ENCODE measurements at regions not wholly inside any gene's neighbourhood (a gene's known extent, or its start where the extent isn't known, plus 50 kb on each side); places are given as distances from the start of the nearest gene placed in this dataset.
"Not testable (repeated sequence)": the region's sequence is repeated elsewhere in the genome, so short reads cannot be mapped to it uniquely, and the experiment has no call there.

GRCh38 chr19:33866696-33867095, 70.0 kb downstream of the KCTD15 start:
- DNase-seq (ENCODE audit: low spot score) = no peak

- DNase-seq (ENCODE audit: low spot score) = no peak
These were observed 71.5 kb downstream of the KCTD15 start for GRCh38 chr19:33868076-33868735.

GRCh38 chr19:33868788-33869412, 72.2 kb downstream of the KCTD15 start:
- DNase-seq (ENCODE audit: low spot score) = no peak

- not testable (repeated sequence) for DNase-seq (ENCODE audit: low spot score)
These were observed 73.7 kb downstream of the KCTD15 start for GRCh38 chr19:33870298-33870932.

- DNase-seq (ENCODE audit: low spot score) = no peak
These were observed 74.9 kb downstream of the KCTD15 start for GRCh38 chr19:33871605-33872004.

- no peak for DNase-seq (ENCODE audit: low spot score)
These were observed 76.0 kb downstream of the KCTD15 start for GRCh38 chr19:33872445-33873320.

- no peak for DNase-seq (ENCODE audit: low spot score)
These were observed 78.4 kb downstream of the KCTD15 start for GRCh38 chr19:33875071-33875470.

- DNase-seq (ENCODE audit: low spot score) = no peak
These were observed 79.5 kb downstream of the KCTD15 start for GRCh38 chr19:33876192-33876591.

GRCh38 chr19:33878030-33878544, 81.4 kb downstream of the KCTD15 start:
- DNase-seq (ENCODE audit: low spot score) = no peak

GRCh38 chr19:33878910-33879810, 82.5 kb downstream of the KCTD15 start:
- no peak for DNase-seq (ENCODE audit: low spot score)

GRCh38 chr19:33879818-33880575, 83.3 kb downstream of the KCTD15 start:
- no peak for DNase-seq (ENCODE audit: low spot score)

GRCh38 chr19:33883859-33884519, 87.3 kb downstream of the KCTD15 start:
- DNase-seq (ENCODE audit: low spot score) = no peak

- no peak for DNase-seq (ENCODE audit: low spot score)
These were observed 88.6 kb downstream of the KCTD15 start for GRCh38 chr19:33885236-33885635.

GRCh38 chr19:33887891-33888290, 91.2 kb downstream of the KCTD15 start:
- no peak for DNase-seq (ENCODE audit: low spot score)

- DNase-seq (ENCODE audit: low spot score) = no peak
These were observed 92.0 kb downstream of the KCTD15 start for GRCh38 chr19:33888665-33889064.

- no peak for DNase-seq (ENCODE audit: low spot score)
These were observed 93.9 kb downstream of the KCTD15 start for GRCh38 chr19:33890569-33890968.

GRCh38 chr19:33891773-33892172, 95.1 kb downstream of the KCTD15 start:
- no peak for DNase-seq (ENCODE audit: low spot score)

- no peak for DNase-seq (ENCODE audit: low spot score)
These were observed 98.1 kb downstream of the KCTD15 start for GRCh38 chr19:33894787-33895186.

GRCh38 chr19:33895366-33895765, 98.7 kb downstream of the KCTD15 start:
- DNase-seq (ENCODE audit: low spot score) = no peak

All from A172 (cell line).